IMR-90 (cell line): ENCODE measurements at regions not wholly inside any gene's neighbourhood (a gene's known extent, or its start where the extent isn't known, plus 50 kb on each side); places are given as distances from the start of the nearest gene placed in this dataset.

Experiments
- CTCF ChIP-seq: conservative IDR thresholded peaks from 2 replicates; pipeline ENCODE4 v1.5.1; 2012; ENCODE audit warnings: mild to moderate bottlenecking, low read depth, low read length, improper control_type of control experiment
- FOS ChIP-seq: fragments of 150-350 bp; IDR thresholded peaks from 2 replicates; pipeline ENCODE4 v1.6.1; 2016; ENCODE audit warnings: low read depth, low read length
- POLR2A ChIP-seq: IDR thresholded peaks from 2 replicates; pipeline ENCODE4 v1.6.1; 2012; ENCODE audit warnings: mild to moderate bottlenecking, low read depth, low read length
- RAD21 ChIP-seq: IDR thresholded peaks from 2 replicates; pipeline ENCODE4 v1.6.1; 2012; ENCODE audit warnings: low read length, improper control_type of control experiment
- RCOR1 ChIP-seq: IDR thresholded peaks from 2 replicates; pipeline ENCODE4 v1.6.1; 2012; ENCODE audit warnings: mild to moderate bottlenecking, low read length, improper control_type of control experiment; ENCODE audit not compliant: insufficient replicate concordance
- RFX5 ChIP-seq: IDR thresholded peaks from 2 replicates; pipeline ENCODE4 v1.8.0; 2012; ENCODE audit warnings: low read depth, mild to moderate bottlenecking, low read length, moderate library complexity
- USF2 ChIP-seq: fragments of 150-350 bp; IDR thresholded peaks from 2 replicates; pipeline ENCODE4 v1.6.1; 2017; ENCODE audit warnings: mild to moderate bottlenecking, antibody characterized with exemption, low read length, low read depth

GRCh38 chr15:94893091-94893490 is 661.7 kb downstream of the MCTP2 start:
- no peak for TF ChIP-seq RFX5
- no peak for TF ChIP-seq CTCF
- no peak for TF ChIP-seq RAD21
- no peak for TF ChIP-seq POLR2A
- TF ChIP-seq USF2, result no peak
- TF ChIP-seq FOS, result no peak
- no peak for TF ChIP-seq RCOR1
